ENCODE measurements at regions not wholly inside any gene's neighbourhood (a gene's known extent, or its start where the extent isn't known, plus 50 kb on each side); places are given as distances from the start of the nearest gene placed in this dataset.

DNA sequence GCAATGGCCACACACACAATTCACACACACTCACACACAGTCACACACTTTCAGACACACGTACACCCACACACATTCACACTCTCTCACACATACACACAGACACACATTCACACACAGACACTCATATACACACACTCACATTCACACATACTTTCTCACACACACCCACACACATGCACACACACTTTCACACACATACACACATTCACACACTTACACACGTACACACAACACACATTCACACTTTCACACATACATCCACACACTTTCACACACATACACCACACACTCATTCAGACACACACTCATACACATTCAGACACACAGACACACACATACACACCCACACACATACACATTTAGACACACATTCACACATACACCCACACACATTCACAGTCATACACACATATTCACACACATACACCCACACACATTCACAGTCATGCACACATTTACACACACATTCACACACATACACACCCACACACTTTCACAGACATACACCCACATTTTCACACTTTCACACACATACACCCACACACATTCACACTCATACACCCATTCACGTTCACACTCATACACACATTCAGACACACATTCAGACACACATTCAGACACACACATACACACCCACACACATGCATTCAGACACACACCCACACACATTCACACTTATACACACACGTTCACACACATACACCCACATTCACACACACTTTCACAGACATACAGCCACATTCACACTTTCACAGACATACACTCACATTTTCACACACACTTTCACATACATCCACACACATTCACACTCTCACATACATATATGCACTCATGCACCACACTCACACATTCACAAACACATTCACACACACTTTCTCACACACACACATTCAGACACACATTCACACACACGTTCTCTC is 52.6 kb upstream of the C14orf180 start:
- TF ChIP-seq, protein P1, sequence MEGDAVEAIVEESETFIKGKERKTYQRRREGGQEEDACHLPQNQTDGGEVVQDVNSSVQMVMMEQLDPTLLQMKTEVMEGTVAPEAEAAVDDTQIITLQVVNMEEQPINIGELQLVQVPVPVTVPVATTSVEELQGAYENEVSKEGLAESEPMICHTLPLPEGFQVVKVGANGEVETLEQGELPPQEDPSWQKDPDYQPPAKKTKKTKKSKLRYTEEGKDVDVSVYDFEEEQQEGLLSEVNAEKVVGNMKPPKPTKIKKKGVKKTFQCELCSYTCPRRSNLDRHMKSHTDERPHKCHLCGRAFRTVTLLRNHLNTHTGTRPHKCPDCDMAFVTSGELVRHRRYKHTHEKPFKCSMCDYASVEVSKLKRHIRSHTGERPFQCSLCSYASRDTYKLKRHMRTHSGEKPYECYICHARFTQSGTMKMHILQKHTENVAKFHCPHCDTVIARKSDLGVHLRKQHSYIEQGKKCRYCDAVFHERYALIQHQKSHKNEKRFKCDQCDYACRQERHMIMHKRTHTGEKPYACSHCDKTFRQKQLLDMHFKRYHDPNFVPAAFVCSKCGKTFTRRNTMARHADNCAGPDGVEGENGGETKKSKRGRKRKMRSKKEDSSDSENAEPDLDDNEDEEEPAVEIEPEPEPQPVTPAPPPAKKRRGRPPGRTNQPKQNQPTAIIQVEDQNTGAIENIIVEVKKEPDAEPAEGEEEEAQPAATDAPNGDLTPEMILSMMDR (conservative IDR thresholded peaks at IDR 0.05; ENCODE audit: low read depth in 2 of 2) = no peak
- no peak for TF ChIP-seq EZH2 (IDR thresholded peaks at IDR 0.05; ENCODE audit: low read depth, unreplicated experiment)
- no peak for TF ChIP-seq JUNB (IDR thresholded peaks at IDR 0.05; ENCODE audit: unreplicated experiment)

All from GM23338 (cell line).